Stimulated activated CD4-positive, alpha-beta T cell treated with anti-CD3 and anti-CD28 coated beads, TNF-alpha, amount 100 ng/mL, for 24 hours (primary cell): ENCODE measurements at regions not wholly inside any gene's neighbourhood (a gene's known extent, or its start where the extent isn't known, plus 50 kb on each side); places are given as distances from the start of the nearest gene placed in this dataset.

ENCODE experiments used
- DNase-seq, 3 experiments: peaks; one replicate each; pipeline ENCODE4 v3.0.0-alpha.2; 2020; ENCODE audit warnings: low read depth in 3 of 3

GRCh38 chr20:52921340-52921739, 50.8 kb upstream of the TSHZ2 start:
- no peak for DNase-seq

- DNase-seq = no peak
Measured at GRCh38 chr20:52918311-52918710, 53.8 kb upstream of the TSHZ2 start.

- DNase-seq = no peak
Measured at GRCh38 chr20:52915564-52915963, 56.6 kb upstream of the TSHZ2 start.

GRCh38 chr20:52914870-52915269, 57.3 kb upstream of the TSHZ2 start:
- no peak for DNase-seq

GRCh38 chr20:52913650-52914387, 58.3 kb upstream of the TSHZ2 start:
- DNase-seq = no peak

GRCh38 chr20:52905241-52905994, 66.7 kb upstream of the TSHZ2 start:
- no peak for DNase-seq

GRCh38 chr20:52904837-52905236, 67.3 kb upstream of the TSHZ2 start:
- no peak for DNase-seq

- no peak for DNase-seq
Measured at GRCh38 chr20:52899041-52899608, 73.0 kb upstream of the TSHZ2 start.

- no peak for DNase-seq
Measured at GRCh38 chr20:52896348-52896747, 75.8 kb upstream of the TSHZ2 start.

- DNase-seq = no peak
Measured at GRCh38 chr20:52895701-52896100, 76.5 kb upstream of the TSHZ2 start.

GRCh38 chr20:52895235-52895634, 76.9 kb upstream of the TSHZ2 start:
- no peak for DNase-seq

GRCh38 chr20:52893498-52893897, 78.7 kb upstream of the TSHZ2 start:
- DNase-seq = no peak

- no peak for DNase-seq
Measured at GRCh38 chr20:52892023-52892422, 80.1 kb upstream of the TSHZ2 start.

- DNase-seq = no peak
Measured at GRCh38 chr20:52890130-52890529, 82.0 kb upstream of the TSHZ2 start.

- DNase-seq = no peak
Measured at GRCh38 chr20:52889225-52889624, 82.9 kb upstream of the TSHZ2 start.

GRCh38 chr20:52888096-52888495, 84.1 kb upstream of the TSHZ2 start:
- DNase-seq = no peak

GRCh38 chr20:52880997-52881396, 91.2 kb upstream of the TSHZ2 start:
- no peak for DNase-seq

GRCh38 chr20:52880259-52880658, 91.9 kb upstream of the TSHZ2 start:
- DNase-seq = no peak

GRCh38 chr20:52874241-52874640, 97.9 kb upstream of the TSHZ2 start:
- no peak for DNase-seq

- no peak for DNase-seq
Measured at GRCh38 chr20:52869698-52870501, 102.3 kb upstream of the TSHZ2 start.

GRCh38 chr20:52869276-52869675, 102.9 kb upstream of the TSHZ2 start:
- DNase-seq = no peak

- DNase-seq = no peak
Measured at GRCh38 chr20:52867305-52867704, 104.9 kb upstream of the TSHZ2 start.
